Tibial artery (tissue), 4 donors: ENCODE measurements at regions not wholly inside any gene's neighbourhood (a gene's known extent, or its start where the extent isn't known, plus 50 kb on each side); places are given as distances from the start of the nearest gene placed in this dataset.
"Not testable (repeated sequence)": the region's sequence is repeated elsewhere in the genome, so short reads cannot be mapped to it uniquely, and the experiment has no call there.

ENCODE experiments used
- DNase-seq, 2 donors: peaks; one replicate each; pipeline ENCODE4 v3.0.0-alpha.2; 2019
- H3K27ac ChIP-seq, 2 donors: fragments of 200-600 bp; sonication (generic) in 1 of 2; 1 replicate in 1 of 2; 2 replicates in 1 of 2; pipeline ENCODE4 v1.5.1; 2018 to 2019; ENCODE audit warnings: mild to moderate bottlenecking in 1 of 2
- H3K27me3 ChIP-seq, 2 donors: fragments of 200-600 bp; sonication (generic) in 1 of 2; one replicate each; pipeline versions ENCODE4 v1.5.1 to v1.6.0; 2016 to 2019
- H3K36me3 ChIP-seq, 3 donors: fragments of 200-600 bp; sonication (generic) in 2 of 3; one replicate each; pipeline ENCODE4 v1.5.1; 2016 to 2019; ENCODE audit warnings: mild to moderate bottlenecking in 2 of 3
- H3K4me1 ChIP-seq, 4 donors: fragments of 200-600 bp; sonication (generic) in 2 of 4; 1 replicate in 3 of 4; 2 replicates in 1 of 4; pipeline ENCODE4 v1.5.1; 2016 to 2019
- H3K4me3 ChIP-seq, 2 donors: fragments of 200-600 bp; sonication (generic) in 1 of 2; 1 replicate in 1 of 2; 2 replicates in 1 of 2; pipeline ENCODE4 v1.5.1; 2018 to 2019; ENCODE audit warnings: mild to moderate bottlenecking in 2 of 2
- H3K9me3 ChIP-seq, 3 donors: fragments of 200-600 bp; sonication (generic) in 1 of 3; one replicate each; pipeline ENCODE4 v1.5.1; 2016 to 2019
- intact Hi-C: fragments of 100-400 bp; cut with DNase I; formaldehyde crosslinking; loops from one replicate; pipeline ENCODE4 v1.15.0; 2023; ENCODE audit warnings: low total_unique reads
- TF ChIP-seq, protein P1 (sequence below), 2 experiments: fragments of 200-600 bp in 1 of 2; fragments of 450-650 bp in 1 of 2; IDR thresholded peaks; one replicate each; pipeline ENCODE4 v1.5.1; 2017 to 2019; ENCODE audit warnings: antibody characterized with exemption in 2 of 2, mild to moderate bottlenecking in 1 of 2, moderate library complexity in 1 of 2

DNA sequence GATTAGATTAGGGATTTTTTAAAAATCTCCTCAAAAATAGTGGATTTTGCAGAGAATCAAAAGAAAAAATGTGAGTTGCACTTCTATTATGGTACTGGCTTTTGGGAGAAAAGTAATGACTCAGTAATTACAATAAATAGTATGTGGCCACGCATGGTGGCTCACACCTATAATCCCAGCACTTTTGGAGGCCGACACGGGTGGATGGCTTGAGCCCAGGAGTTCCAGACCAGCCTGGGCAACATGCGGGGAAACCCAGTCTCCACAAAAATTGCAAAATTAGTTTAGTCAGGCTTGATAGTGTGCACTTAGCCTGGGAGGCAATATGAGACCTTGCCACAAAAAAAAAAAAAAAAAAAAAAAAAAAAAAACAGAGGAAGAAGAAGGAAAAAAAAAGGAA, 1098.2 kb downstream of the ZPLD1 start:
- H3K36me3 ChIP-seq, result no peaks in the 10 kb centered on the region
- no peaks in the 10 kb centered on the region for H3K9me3 ChIP-seq
- no peak overlapping the region for H3K4me3 ChIP-seq
- intact Hi-C loops, result no loop called here
- H3K27ac ChIP-seq, result no peak overlapping the region
- H3K27me3 ChIP-seq, result no peaks in the 10 kb centered on the region
- no peak for DNase-seq
- TF ChIP-seq, protein P1, sequence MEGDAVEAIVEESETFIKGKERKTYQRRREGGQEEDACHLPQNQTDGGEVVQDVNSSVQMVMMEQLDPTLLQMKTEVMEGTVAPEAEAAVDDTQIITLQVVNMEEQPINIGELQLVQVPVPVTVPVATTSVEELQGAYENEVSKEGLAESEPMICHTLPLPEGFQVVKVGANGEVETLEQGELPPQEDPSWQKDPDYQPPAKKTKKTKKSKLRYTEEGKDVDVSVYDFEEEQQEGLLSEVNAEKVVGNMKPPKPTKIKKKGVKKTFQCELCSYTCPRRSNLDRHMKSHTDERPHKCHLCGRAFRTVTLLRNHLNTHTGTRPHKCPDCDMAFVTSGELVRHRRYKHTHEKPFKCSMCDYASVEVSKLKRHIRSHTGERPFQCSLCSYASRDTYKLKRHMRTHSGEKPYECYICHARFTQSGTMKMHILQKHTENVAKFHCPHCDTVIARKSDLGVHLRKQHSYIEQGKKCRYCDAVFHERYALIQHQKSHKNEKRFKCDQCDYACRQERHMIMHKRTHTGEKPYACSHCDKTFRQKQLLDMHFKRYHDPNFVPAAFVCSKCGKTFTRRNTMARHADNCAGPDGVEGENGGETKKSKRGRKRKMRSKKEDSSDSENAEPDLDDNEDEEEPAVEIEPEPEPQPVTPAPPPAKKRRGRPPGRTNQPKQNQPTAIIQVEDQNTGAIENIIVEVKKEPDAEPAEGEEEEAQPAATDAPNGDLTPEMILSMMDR (IDR thresholded peaks at IDR 0.05), result no peak
- no peaks in the 10 kb centered on the region for H3K4me1 ChIP-seq

DNA sequence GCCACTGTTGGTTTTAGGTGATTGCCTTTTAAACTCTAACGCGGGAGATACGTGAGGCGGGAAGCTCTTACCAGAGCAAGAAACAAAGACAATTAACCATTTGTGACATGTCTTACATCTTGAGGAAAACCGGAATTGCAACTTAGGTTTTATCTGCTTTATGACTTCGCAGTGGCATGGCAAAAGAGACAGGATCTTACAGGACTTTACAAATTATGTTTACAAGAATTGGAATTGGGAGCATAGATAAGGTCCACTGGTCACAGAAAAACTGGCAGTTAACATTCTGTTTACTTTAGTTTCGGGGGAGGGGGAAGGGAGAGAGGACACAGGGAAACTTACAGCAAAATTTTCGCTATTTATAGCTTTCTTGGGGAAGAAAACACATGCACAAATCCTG, 1119.6 kb downstream of the ZPLD1 start:
- TF ChIP-seq, protein P1 (IDR thresholded peaks at IDR 0.05), result no peak
- Histone ChIP-seq H3K27ac (no peak overlapping the region), H3K4me3 (no peak overlapping the region), H3K9me3 (no peaks in the 10 kb centered on the region), H3K36me3 (no peaks in the 10 kb centered on the region), H3K27me3 (no peaks in the 10 kb centered on the region), H3K4me1 (no peaks in the 10 kb centered on the region)
- intact Hi-C loops, result no loop called here
- DNase-seq, result no peak

DNA sequence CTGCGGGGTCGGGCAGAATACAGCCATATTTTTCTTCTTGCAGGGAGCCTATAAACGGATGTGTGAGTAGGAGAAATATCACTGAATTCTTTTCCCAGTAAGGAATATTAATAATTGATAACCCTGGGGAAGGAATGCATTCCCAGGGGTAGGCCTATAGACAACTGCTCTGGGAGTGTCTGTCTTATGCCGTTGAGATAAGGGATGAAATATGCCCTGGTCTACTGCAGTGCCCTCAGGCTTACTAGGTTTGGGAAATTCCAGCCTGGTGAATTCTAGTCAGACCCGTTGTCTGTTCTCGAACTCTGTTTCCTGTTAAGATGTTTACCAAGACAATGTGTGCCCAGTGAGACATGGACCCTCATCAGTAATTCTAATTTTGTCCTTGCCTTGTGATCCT, 1129.3 kb downstream of the ZPLD1 start:
- H3K4me3 ChIP-seq, H3K36me3 ChIP-seq, H3K27ac ChIP-seq, H3K4me1 ChIP-seq, intact Hi-C loops, DNase-seq, H3K27me3 ChIP-seq, H3K9me3 ChIP-seq: not testable (repeated sequence)

DNA sequence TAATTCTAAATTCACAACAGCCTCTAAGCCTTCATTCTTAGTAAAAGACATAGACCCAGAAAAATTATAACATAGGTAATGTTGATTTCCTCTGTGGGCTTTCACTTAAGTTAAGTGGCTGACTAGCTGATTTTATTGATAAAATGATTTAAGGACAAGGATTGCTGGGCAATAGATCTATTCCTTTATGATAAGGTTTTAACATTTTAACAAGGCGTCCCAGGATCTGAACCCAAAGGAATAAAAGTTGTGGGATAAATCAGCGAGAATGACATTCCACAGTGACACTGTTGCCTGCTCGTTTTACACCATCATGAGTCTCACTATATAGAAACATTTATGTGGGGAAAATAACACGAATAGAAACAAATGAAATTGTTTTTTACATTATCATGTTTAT, 1151.0 kb downstream of the ZPLD1 start:
- no peaks in the 10 kb centered on the region for H3K4me1 ChIP-seq
- no peak overlapping the region for H3K4me3 ChIP-seq
- H3K9me3 ChIP-seq, result no peaks in the 10 kb centered on the region
- intact Hi-C loops, result no loop called here
- no peak overlapping the region for H3K27ac ChIP-seq
- H3K27me3 ChIP-seq, result no peaks in the 10 kb centered on the region
- no peaks in the 10 kb centered on the region for H3K36me3 ChIP-seq
- no peak for DNase-seq
- TF ChIP-seq, protein P1 (IDR thresholded peaks at IDR 0.05), result no peak

DNA sequence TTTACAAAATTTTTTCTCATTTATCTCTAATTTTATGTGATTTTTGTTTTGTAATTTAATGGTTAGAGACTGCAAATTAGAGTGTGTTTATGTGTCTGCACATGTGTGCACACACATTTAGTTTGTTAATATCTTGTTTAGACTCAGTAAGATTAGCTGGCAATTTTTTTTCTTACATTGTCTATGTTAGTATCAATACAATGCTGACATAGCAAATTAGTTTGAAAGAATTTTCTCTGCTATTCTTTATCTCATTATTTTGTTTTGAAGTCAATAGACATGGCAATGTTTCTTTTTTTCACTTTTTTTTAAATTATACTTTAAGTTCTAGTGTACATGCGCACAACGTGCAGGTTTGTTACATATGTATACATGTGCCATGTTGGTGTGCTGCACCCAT, 1155.0 kb downstream of the ZPLD1 start:
- H3K9me3 ChIP-seq, result no peaks in the 10 kb centered on the region
- no peaks in the 10 kb centered on the region for H3K27me3 ChIP-seq
- no peak for DNase-seq
- H3K36me3 ChIP-seq, result no peaks in the 10 kb centered on the region
- H3K4me1 ChIP-seq, result no peaks in the 10 kb centered on the region
- H3K4me3 ChIP-seq, result no peak overlapping the region
- intact Hi-C loops, result no loop called here
- H3K27ac ChIP-seq, result no peak overlapping the region
- TF ChIP-seq, protein P1 (IDR thresholded peaks at IDR 0.05), result no peak

DNA sequence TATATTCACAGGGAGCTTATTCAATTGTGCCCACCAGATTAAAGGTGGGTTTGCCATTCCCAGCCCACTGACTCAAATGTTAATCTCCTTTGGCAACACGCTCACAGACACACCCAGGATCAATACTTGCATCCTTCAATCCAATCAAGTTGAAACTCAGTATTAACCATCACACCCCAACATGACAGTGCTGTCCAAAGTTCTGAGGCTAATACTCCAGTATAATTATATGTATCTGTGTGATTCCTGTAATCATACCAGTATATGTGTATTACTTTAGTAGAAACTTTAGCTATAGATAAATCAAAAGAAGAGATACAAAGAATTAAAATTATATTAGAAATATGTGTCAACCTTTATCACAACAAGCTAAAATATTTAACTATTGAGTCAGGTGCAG, 1166.0 kb downstream of the ZPLD1 start:
- no peaks in the 10 kb centered on the region for H3K27me3 ChIP-seq
- TF ChIP-seq, protein P1 (IDR thresholded peaks at IDR 0.05), result no peak
- H3K9me3 ChIP-seq, result no peaks in the 10 kb centered on the region
- H3K27ac ChIP-seq, result no peak overlapping the region
- intact Hi-C loops, result no loop called here
- DNase-seq, result no peak
- no peaks in the 10 kb centered on the region for H3K4me1 ChIP-seq
- no peaks in the 10 kb centered on the region for H3K36me3 ChIP-seq
- H3K4me3 ChIP-seq, result no peak overlapping the region
